ENCODE measurements at regions not wholly inside any gene's neighbourhood (a gene's known extent, or its start where the extent isn't known, plus 50 kb on each side); places are given as distances from the start of the nearest gene placed in this dataset.

- H3K4me3 ChIP-seq (replicated peaks in 1 of 2; ENCODE audit: low read depth in 2 of 2, low read length in 2 of 2), result no peak overlapping the region
- no peak for TF ChIP-seq CTCF (IDR thresholded peaks at IDR 0.05; ENCODE audit: low read depth, low read length)
- peak in 1 of 2 donors; percentile 0 for DNase-seq (ENCODE audit: low read depth in 2 of 2)
Measured at GRCh38 chrX:99909946-99910345, 500.1 kb downstream of the PCDH19 start.

GRCh38 chrX:99901091-99901490 lies 509.0 kb downstream of the PCDH19 start:
- no peak overlapping the region for H3K4me3 ChIP-seq (replicated peaks in 1 of 2; ENCODE audit: low read depth in 2 of 2, low read length in 2 of 2)
- DNase-seq (ENCODE audit: low read depth in 2 of 2), result no peak
- no peak for TF ChIP-seq CTCF (IDR thresholded peaks at IDR 0.05; ENCODE audit: low read depth, low read length)

GRCh38 chrX:99887918-99888317 lies 522.2 kb downstream of the PCDH19 start:
- no peak for DNase-seq (ENCODE audit: low read depth in 2 of 2)
- no peak for TF ChIP-seq CTCF (IDR thresholded peaks at IDR 0.05; ENCODE audit: low read depth, low read length)
- H3K4me3 ChIP-seq (replicated peaks in 1 of 2; ENCODE audit: low read depth in 2 of 2, low read length in 2 of 2), result no peak overlapping the region

GRCh38 chrX:99857455-99857854 lies 552.6 kb downstream of the PCDH19 start:
- no peak for TF ChIP-seq CTCF (IDR thresholded peaks at IDR 0.05; ENCODE audit: low read depth, low read length)
- DNase-seq (ENCODE audit: low read depth in 2 of 2), result no peak

GRCh38 chrX:99833821-99834220 lies 576.3 kb downstream of the PCDH19 start:
- no peak for DNase-seq (ENCODE audit: low read depth in 2 of 2)
- TF ChIP-seq CTCF (IDR thresholded peaks at IDR 0.05; ENCODE audit: low read depth, low read length), result no peak
- no peak overlapping the region for H3K4me3 ChIP-seq (replicated peaks in 1 of 2; ENCODE audit: low read depth in 2 of 2, low read length in 2 of 2)

More at GRCh38 chrX:99857455-99857854, 552.6 kb downstream of the PCDH19 start:
- H3K4me3 ChIP-seq (replicated peaks in 1 of 2; ENCODE audit: low read depth in 2 of 2, low read length in 2 of 2), result no peak overlapping the region

GRCh38 chrX:99820197-99820596 lies 589.9 kb downstream of the PCDH19 start:
- no peak for TF ChIP-seq CTCF (IDR thresholded peaks at IDR 0.05; ENCODE audit: low read depth, low read length)
- no peak overlapping the region for H3K4me3 ChIP-seq (replicated peaks in 1 of 2; ENCODE audit: low read depth in 2 of 2, low read length in 2 of 2)
- DNase-seq (ENCODE audit: low read depth in 2 of 2), result no peak

GRCh38 chrX:99800016-99800415 lies 610.1 kb downstream of the PCDH19 start:
- DNase-seq (ENCODE audit: low read depth in 2 of 2), result no peak

More at GRCh38 chrX:99800016-99800415, 610.1 kb downstream of the PCDH19 start:
- no peak for TF ChIP-seq CTCF (IDR thresholded peaks at IDR 0.05; ENCODE audit: low read depth, low read length)
- no peak overlapping the region for H3K4me3 ChIP-seq (replicated peaks in 1 of 2; ENCODE audit: low read depth in 2 of 2, low read length in 2 of 2)
